ENCODE measurements at regions not wholly inside any gene's neighbourhood (a gene's known extent, or its start where the extent isn't known, plus 50 kb on each side); places are given as distances from the start of the nearest gene placed in this dataset.
"Not testable (repeated sequence)": the region's sequence is repeated elsewhere in the genome, so short reads cannot be mapped to it uniquely, and the experiment has no call there.

GRCh38 chr13:65236841-65237418 is 1993.2 kb downstream of the PCDH9 start:
- no peaks in the 10 kb centered on the region for H3K27me3 ChIP-seq (ENCODE audit: control insufficient read depth in 3 of 3, insufficient read depth in 3 of 3, low read length in 3 of 3)
- no peaks in the 10 kb centered on the region for H3K36me3 ChIP-seq (ENCODE audit: control insufficient read depth in 3 of 3, insufficient read depth in 2 of 3, low read depth in 1 of 3, low read length in 3 of 3)
- peaks cover 0 to 14% of the 10 kb centered on the region in 2 donors for H3K9me3 ChIP-seq (ENCODE audit: control insufficient read depth in 2 of 2, insufficient read depth in 1 of 2, low read depth in 1 of 2, low read length in 1 of 2)
- FAIRE-seq, result no peak
- 86 to 89% (median 89%) methylated on average over 6 of the region's 6 CpGs for WGBS, 3 donors
- H3K27ac ChIP-seq (ENCODE audit: low read depth in 1 of 3, low read length in 2 of 3), result no peak overlapping the region
- H3K4me3 ChIP-seq (ENCODE audit: low read depth in 1 of 3, low read length in 3 of 3), result no peak overlapping the region
- no peaks in the 10 kb centered on the region for H3K4me1 ChIP-seq (ENCODE audit: control insufficient read depth in 3 of 3, insufficient read depth in 2 of 3, low read depth in 1 of 3, low read length in 2 of 3)
- no peak for DNase-seq

- Histone ChIP-seq H3K4me1 (ENCODE audit: control insufficient read depth in 3 of 3, insufficient read depth in 2 of 3, low read depth in 1 of 3, low read length in 2 of 3) (no peaks in the 10 kb centered on the region), H3K9me3 (ENCODE audit: control insufficient read depth in 2 of 2, insufficient read depth in 1 of 2, low read depth in 1 of 2, low read length in 1 of 2) (no peaks in the 10 kb centered on the region), H3K36me3 (ENCODE audit: control insufficient read depth in 3 of 3, insufficient read depth in 2 of 3, low read depth in 1 of 3, low read length in 3 of 3) (no peaks in the 10 kb centered on the region), H3K27ac (ENCODE audit: low read depth in 1 of 3, low read length in 2 of 3) (no peak overlapping the region), H3K27me3 (ENCODE audit: control insufficient read depth in 3 of 3, insufficient read depth in 3 of 3, low read length in 3 of 3) (no peaks in the 10 kb centered on the region), H3K4me3 (ENCODE audit: low read depth in 1 of 3, low read length in 3 of 3) (no peak overlapping the region)
- no peak for DNase-seq
- no peak for FAIRE-seq
- WGBS, 3 donors, result 82 to 87% (median 82%) methylated on average over 7 of the region's 7 CpGs
Measured at GRCh38 chr13:65217471-65217995, 2012.6 kb downstream of the PCDH9 start.

GRCh38 chr13:65202845-65203244 is 2027.3 kb downstream of the PCDH9 start:
- not testable (repeated sequence) for H3K4me3 ChIP-seq (ENCODE audit: low read depth in 1 of 3, low read length in 3 of 3); FAIRE-seq; H3K27me3 ChIP-seq (ENCODE audit: control insufficient read depth in 3 of 3, insufficient read depth in 3 of 3, low read length in 3 of 3); H3K36me3 ChIP-seq (ENCODE audit: control insufficient read depth in 3 of 3, insufficient read depth in 2 of 3, low read depth in 1 of 3, low read length in 3 of 3); H3K27ac ChIP-seq (ENCODE audit: low read depth in 1 of 3, low read length in 2 of 3); H3K4me1 ChIP-seq (ENCODE audit: control insufficient read depth in 3 of 3, insufficient read depth in 2 of 3, low read depth in 1 of 3, low read length in 2 of 3); H3K9me3 ChIP-seq (ENCODE audit: control insufficient read depth in 2 of 2, insufficient read depth in 1 of 2, low read depth in 1 of 2, low read length in 1 of 2); DNase-seq
- WGBS, 3 donors, result 83 to 92% (median 90%) methylated on average over 2 of the region's 2 CpGs

GRCh38 chr13:65188721-65189120 is 2041.4 kb downstream of the PCDH9 start:
- H3K4me3 ChIP-seq (ENCODE audit: low read depth in 1 of 3, low read length in 3 of 3), result no peak overlapping the region
- no peaks in the 10 kb centered on the region for H3K36me3 ChIP-seq (ENCODE audit: control insufficient read depth in 3 of 3, insufficient read depth in 2 of 3, low read depth in 1 of 3, low read length in 3 of 3)
- 73 to 81% (median 79%) methylated on average over 3 of the region's 3 CpGs for WGBS, 3 donors
- H3K27ac ChIP-seq (ENCODE audit: low read depth in 1 of 3, low read length in 2 of 3), result no peak overlapping the region
- no peaks in the 10 kb centered on the region for H3K27me3 ChIP-seq (ENCODE audit: control insufficient read depth in 3 of 3, insufficient read depth in 3 of 3, low read length in 3 of 3)
- FAIRE-seq, result no peak
- DNase-seq, result no peak
- H3K4me1 ChIP-seq (ENCODE audit: control insufficient read depth in 3 of 3, insufficient read depth in 2 of 3, low read depth in 1 of 3, low read length in 2 of 3), result no peaks in the 10 kb centered on the region
- H3K9me3 ChIP-seq (ENCODE audit: control insufficient read depth in 2 of 2, insufficient read depth in 1 of 2, low read depth in 1 of 2, low read length in 1 of 2), result peaks cover 0 to 2% of the 10 kb centered on the region in 2 donors

- no peak overlapping the region for H3K27ac ChIP-seq (ENCODE audit: low read depth in 1 of 3, low read length in 2 of 3)
- WGBS, 3 donors, result 56 to 78% (median 74%) methylated on average over 3 of the region's 3 CpGs
- H3K4me1 ChIP-seq (ENCODE audit: control insufficient read depth in 3 of 3, insufficient read depth in 2 of 3, low read depth in 1 of 3, low read length in 2 of 3), result no peaks in the 10 kb centered on the region
- H3K36me3 ChIP-seq (ENCODE audit: control insufficient read depth in 3 of 3, insufficient read depth in 2 of 3, low read depth in 1 of 3, low read length in 3 of 3), result no peaks in the 10 kb centered on the region
- H3K4me3 ChIP-seq (ENCODE audit: low read depth in 1 of 3, low read length in 3 of 3), result no peak overlapping the region
- DNase-seq (no peak), FAIRE-seq (no peak)
- H3K27me3 ChIP-seq (ENCODE audit: control insufficient read depth in 3 of 3, insufficient read depth in 3 of 3, low read length in 3 of 3), result no peaks in the 10 kb centered on the region
- H3K9me3 ChIP-seq (ENCODE audit: control insufficient read depth in 2 of 2, insufficient read depth in 1 of 2, low read depth in 1 of 2, low read length in 1 of 2), result no peaks in the 10 kb centered on the region
Measured at GRCh38 chr13:65168026-65168425, 2062.1 kb downstream of the PCDH9 start.

- FAIRE-seq, result no peak
Measured at GRCh38 chr13:65166675-65167074, 2063.5 kb downstream of the PCDH9 start.

GRCh38 chr13:65159803-65160202 is 2070.3 kb downstream of the PCDH9 start:
- WGBS, 3 donors, result 30 to 48% (median 35%) methylated on average over 3 of the region's 3 CpGs
- no peaks in the 10 kb centered on the region for H3K4me1 ChIP-seq (ENCODE audit: control insufficient read depth in 3 of 3, insufficient read depth in 2 of 3, low read depth in 1 of 3, low read length in 2 of 3)

More at GRCh38 chr13:65166675-65167074, 2063.5 kb downstream of the PCDH9 start:
- 68 to 81% (median 72%) methylated on average over 3 of the region's 3 CpGs for WGBS, 3 donors
- no peaks in the 10 kb centered on the region for H3K27me3 ChIP-seq (ENCODE audit: control insufficient read depth in 3 of 3, insufficient read depth in 3 of 3, low read length in 3 of 3)
- H3K27ac ChIP-seq (ENCODE audit: low read depth in 1 of 3, low read length in 2 of 3), result no peak overlapping the region
- no peak overlapping the region for H3K4me3 ChIP-seq (ENCODE audit: low read depth in 1 of 3, low read length in 3 of 3)
- no peak for DNase-seq
- H3K4me1 ChIP-seq (ENCODE audit: control insufficient read depth in 3 of 3, insufficient read depth in 2 of 3, low read depth in 1 of 3, low read length in 2 of 3), result no peaks in the 10 kb centered on the region
- H3K36me3 ChIP-seq (ENCODE audit: control insufficient read depth in 3 of 3, insufficient read depth in 2 of 3, low read depth in 1 of 3, low read length in 3 of 3), result no peaks in the 10 kb centered on the region
- no peaks in the 10 kb centered on the region for H3K9me3 ChIP-seq (ENCODE audit: control insufficient read depth in 2 of 2, insufficient read depth in 1 of 2, low read depth in 1 of 2, low read length in 1 of 2)

GRCh38 chr13:65155861-65156260 is 2074.3 kb downstream of the PCDH9 start:
- H3K27me3 ChIP-seq (ENCODE audit: control insufficient read depth in 3 of 3, insufficient read depth in 3 of 3, low read length in 3 of 3), result no peaks in the 10 kb centered on the region
- DNase-seq (no peak), FAIRE-seq (no peak)
- no peaks in the 10 kb centered on the region for H3K36me3 ChIP-seq (ENCODE audit: control insufficient read depth in 3 of 3, insufficient read depth in 2 of 3, low read depth in 1 of 3, low read length in 3 of 3)
- no peaks in the 10 kb centered on the region for H3K9me3 ChIP-seq (ENCODE audit: control insufficient read depth in 2 of 2, insufficient read depth in 1 of 2, low read depth in 1 of 2, low read length in 1 of 2)
- no peak overlapping the region for H3K4me3 ChIP-seq (ENCODE audit: low read depth in 1 of 3, low read length in 3 of 3)
- 85 to 92% (median 88%) methylated on average over 2 of the region's 2 CpGs for WGBS, 3 donors
- H3K27ac ChIP-seq (ENCODE audit: low read depth in 1 of 3, low read length in 2 of 3), result no peak overlapping the region
- no peaks in the 10 kb centered on the region for H3K4me1 ChIP-seq (ENCODE audit: control insufficient read depth in 3 of 3, insufficient read depth in 2 of 3, low read depth in 1 of 3, low read length in 2 of 3)

More at GRCh38 chr13:65159803-65160202, 2070.3 kb downstream of the PCDH9 start:
- Histone ChIP-seq H3K27me3 (ENCODE audit: control insufficient read depth in 3 of 3, insufficient read depth in 3 of 3, low read length in 3 of 3) (no peaks in the 10 kb centered on the region), H3K27ac (ENCODE audit: low read depth in 1 of 3, low read length in 2 of 3) (no peak overlapping the region), H3K9me3 (ENCODE audit: control insufficient read depth in 2 of 2, insufficient read depth in 1 of 2, low read depth in 1 of 2, low read length in 1 of 2) (no peaks in the 10 kb centered on the region), H3K36me3 (ENCODE audit: control insufficient read depth in 3 of 3, insufficient read depth in 2 of 3, low read depth in 1 of 3, low read length in 3 of 3) (no peaks in the 10 kb centered on the region), H3K4me3 (ENCODE audit: low read depth in 1 of 3, low read length in 3 of 3) (no peak overlapping the region)
- FAIRE-seq (peak; percentile 26), DNase-seq (no peak)
